H9 (cell line): ENCODE measurements at regions not wholly inside any gene's neighbourhood (a gene's known extent, or its start where the extent isn't known, plus 50 kb on each side); places are given as distances from the start of the nearest gene placed in this dataset.

Experiments used
- DNase-seq: peaks from one replicate; pipeline ENCODE4 v3.0.0-alpha.2; 2017
- H2AFZ ChIP-seq: one replicate; pipeline ENCODE4 v1.6.1; 2013; ENCODE audit warnings: mild to moderate bottlenecking, low read length, control low read depth, moderate library complexity
- H2AK5ac ChIP-seq: 2 replicates; pipeline ENCODE4 v1.6.1; 2013; ENCODE audit warnings: low read length, control low read depth, mixed read lengths; ENCODE audit not compliant: insufficient read length
- H2BK120ac ChIP-seq: one replicate; pipeline ENCODE4 v1.6.1; 2013; ENCODE audit warnings: low read depth, mild to moderate bottlenecking, low read length, control low read depth, inconsistent platforms; ENCODE audit not compliant: poor library complexity, severe bottlenecking
- H2BK12ac ChIP-seq: 2 replicates; pipeline ENCODE4 v1.6.1; 2013; ENCODE audit warnings: low read length, control low read depth, mixed read lengths, low read depth; ENCODE audit not compliant: insufficient read length
- H2BK15ac ChIP-seq: 2 replicates; pipeline ENCODE4 v1.6.1; 2013; ENCODE audit warnings: low read depth, low read length, control low read depth
- H2BK20ac ChIP-seq: one replicate; pipeline ENCODE4 v1.6.1; 2013; ENCODE audit warnings: low read depth, mild to moderate bottlenecking, low read length, control low read depth, inconsistent platforms; ENCODE audit not compliant: poor library complexity, severe bottlenecking
- H2BK5ac ChIP-seq: 2 replicates; pipeline ENCODE4 v1.6.1; 2013; ENCODE audit warnings: low read length, control low read depth, mixed read lengths; ENCODE audit not compliant: insufficient read length
- H3K14ac ChIP-seq: 2 replicates; pipeline ENCODE4 v1.6.1; 2013; ENCODE audit warnings: low read length, control low read depth; ENCODE audit not compliant: insufficient read depth
- H3K18ac ChIP-seq: 2 replicates; pipeline ENCODE4 v1.6.1; 2013; ENCODE audit warnings: low read depth, mild to moderate bottlenecking, mixed read lengths, low read length, control low read depth; ENCODE audit not compliant: insufficient read length
- H3K23ac ChIP-seq: 2 replicates; pipeline ENCODE4 v1.6.1; 2013; ENCODE audit warnings: low read length, control low read depth, mixed read lengths, low read depth; ENCODE audit not compliant: insufficient read length
- H3K23me2 ChIP-seq: 2 replicates; pipeline ENCODE4 v1.6.1; 2013; ENCODE audit warnings: low read depth, mild to moderate bottlenecking, mixed read lengths, low read length, control low read depth; ENCODE audit not compliant: insufficient read length, poor library complexity, severe bottlenecking
- H3K27ac ChIP-seq: 2 replicates; pipeline ENCODE4 v1.5.1; 2013; ENCODE audit warnings: low read length, control low read depth, mixed read lengths, low read depth; ENCODE audit not compliant: insufficient read length
- H3K27me3 ChIP-seq: 2 replicates; pipeline ENCODE4 v1.6.1; 2013; ENCODE audit warnings: low read length, control low read depth, inconsistent platforms; ENCODE audit not compliant: insufficient read depth
- H3K4ac ChIP-seq: 2 replicates; pipeline ENCODE4 v1.6.1; 2013; ENCODE audit warnings: low read depth, mild to moderate bottlenecking, control low read depth, inconsistent platforms, low read length, moderate library complexity
- H3K4me1 ChIP-seq: 2 replicates; pipeline ENCODE4 v1.6.1; 2013; ENCODE audit warnings: low read length, control low read depth, inconsistent platforms; ENCODE audit not compliant: insufficient read depth
- H3K4me2 ChIP-seq: 2 replicates; pipeline ENCODE4 v1.6.1; 2013; ENCODE audit warnings: low read length, control low read depth, mixed read lengths; ENCODE audit not compliant: insufficient read length, insufficient read depth
- H3K56ac ChIP-seq: 2 replicates; pipeline ENCODE4 v1.6.1; 2013; ENCODE audit warnings: low read depth, mild to moderate bottlenecking, mixed read lengths, low read length, control low read depth; ENCODE audit not compliant: insufficient read length
- H3K79me1 ChIP-seq: 2 replicates; pipeline ENCODE4 v1.6.1; 2013; ENCODE audit warnings: low read depth, mild to moderate bottlenecking, moderate library complexity, low read length, control low read depth, inconsistent platforms; ENCODE audit not compliant: insufficient read depth, poor library complexity, severe bottlenecking
- H3K79me2 ChIP-seq: 2 replicates; pipeline ENCODE4 v1.6.1; 2013; ENCODE audit warnings: low read length, control low read depth, inconsistent platforms; ENCODE audit not compliant: insufficient read depth
- H3K9ac ChIP-seq: 2 replicates; pipeline ENCODE4 v1.6.1; 2013; ENCODE audit warnings: low read length, control low read depth, mixed read lengths; ENCODE audit not compliant: insufficient read length; ENCODE audit errors: extremely low read depth
- H3K9me3 ChIP-seq: one replicate; pipeline ENCODE4 v1.6.1; 2013; ENCODE audit warnings: low read depth, low read length, inconsistent platforms; ENCODE audit not compliant: control insufficient read depth
- H3T11ph ChIP-seq: one replicate; pipeline ENCODE4 v1.6.1; 2013; ENCODE audit warnings: mild to moderate bottlenecking, low read length, control low read depth, inconsistent platforms
- H4K20me1 ChIP-seq: one replicate; pipeline ENCODE4 v1.6.1; 2013; ENCODE audit not compliant: control insufficient read depth, insufficient read length, insufficient read depth
- H4K5ac ChIP-seq: 2 replicates; pipeline ENCODE4 v1.6.1; 2013; ENCODE audit warnings: low read depth, mild to moderate bottlenecking, mixed read lengths, low read length, control low read depth; ENCODE audit not compliant: insufficient read length
- H4K8ac ChIP-seq: replicated peaks from 2 replicates; pipeline ENCODE4 v1.6.1; 2013; ENCODE audit warnings: low read length, control low read depth, mixed read lengths, low read depth; ENCODE audit not compliant: insufficient read length
- H4K91ac ChIP-seq: 2 replicates; pipeline ENCODE4 v1.6.1; 2013; ENCODE audit warnings: low read depth, mild to moderate bottlenecking, moderate library complexity, mixed read lengths, low read length, control low read depth; ENCODE audit not compliant: insufficient read length
- H3K27ac Mint-ChIP-seq, 3 experiments: 2 replicates in 2 of 3; 3 replicates in 1 of 3; pipeline ENCODE4 v1.8.0; 2020 to 2021; ENCODE audit warnings: mixed read lengths in 3 of 3, mild to moderate bottlenecking in 1 of 3, moderate library complexity in 1 of 3
- H3K27me3 Mint-ChIP-seq: 2 replicates; pipeline ENCODE4 v1.8.0; 2021; ENCODE audit warnings: low read depth, mild to moderate bottlenecking, moderate library complexity, mixed read lengths
- H3K36me3 Mint-ChIP-seq, 3 experiments: 2 replicates in 2 of 3; 3 replicates in 1 of 3; pipeline ENCODE4 v1.8.0; 2020 to 2021; ENCODE audit warnings: low read depth in 3 of 3, mixed read lengths in 3 of 3; ENCODE audit not compliant: insufficient read depth in 1 of 3
- H3K4me1 Mint-ChIP-seq, 2 experiments: 2 replicates each; pipeline ENCODE4 v1.8.0; 2020; ENCODE audit warnings: mixed read lengths in 2 of 2
- H3K4me3 Mint-ChIP-seq, 2 experiments: 2 replicates in 1 of 2; 3 replicates in 1 of 2; pipeline ENCODE4 v1.8.0; 2020 to 2021; ENCODE audit warnings: mild to moderate bottlenecking in 2 of 2, mixed read lengths in 2 of 2, moderate library complexity in 1 of 2
- H3K9me3 Mint-ChIP-seq, 2 experiments: 2 replicates in 1 of 2; 3 replicates in 1 of 2; pipeline ENCODE4 v1.8.0; 2020; ENCODE audit warnings: mild to moderate bottlenecking in 2 of 2, mixed read lengths in 2 of 2, moderate library complexity in 1 of 2
- WGBS: extraction: QIAGEN DNeasy Blood & Tissue Kit; methylation state at CpG from one replicate; pipeline ENCODE4 v1.1.7; 2013; ENCODE audit warnings: missing lambda C conversion rate, low lambda C conversion rate, mixed read lengths; ENCODE audit not compliant: insufficient read length; ENCODE audit errors: extremely low coverage; 5-methylcytosine and 5-hydroxymethylcytosine counted together
- TF ChIP-seq, protein P1 (sequence below): fragments of 200-600 bp; sonication (generic); conservative IDR thresholded peaks from 3 replicates; pipeline ENCODE4 v1.8.0; 2021; ENCODE audit warnings: antibody characterized with exemption, mild to moderate bottlenecking

DNA sequence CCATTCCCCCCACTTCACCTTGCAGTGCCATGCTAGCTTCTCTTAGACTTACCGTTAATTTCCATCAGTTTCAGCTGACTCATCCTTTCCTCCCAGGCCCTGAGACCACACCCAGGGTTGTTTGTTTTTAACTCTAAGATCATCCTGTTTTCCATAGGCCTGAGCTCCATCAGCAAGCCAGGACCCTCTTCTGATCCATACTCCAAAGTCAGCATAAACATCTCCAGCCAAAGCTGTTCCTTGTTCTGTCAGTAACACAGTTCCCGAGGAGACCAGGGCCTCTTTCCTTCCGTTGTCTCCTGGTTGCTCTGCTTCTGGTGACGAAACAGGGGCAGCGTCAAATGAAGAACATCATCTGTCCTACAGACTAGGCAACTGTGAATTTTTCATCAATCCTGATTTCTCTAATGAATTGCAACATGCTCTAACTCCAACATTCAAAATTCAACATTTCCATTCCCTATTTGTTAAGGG is 83.8 kb upstream of the HNF1B start:
- H4K20me1 ChIP-seq: no peaks in the 10 kb centered on the region
- no peaks in the 10 kb centered on the region for H3K36me3 Mint-ChIP-seq
- H3K18ac ChIP-seq: no peak overlapping the region
- no CpG with 5 or more reads among the region's 5 CpGs for WGBS
- no peaks in the 10 kb centered on the region; the same call in 1 of the 2 replicates for H3K27me3 Mint-ChIP-seq
- no peaks in the 10 kb centered on the region for H3K79me2 ChIP-seq
- no peak overlapping the region for H3K4ac ChIP-seq
- no peaks in the 10 kb centered on the region for H3K9me3 Mint-ChIP-seq
- peaks cover 21 to 26% of the 10 kb centered on the region in 2 experiments for H3K4me1 Mint-ChIP-seq
- no peak overlapping the region for H2BK20ac ChIP-seq
- H2BK12ac ChIP-seq: no peak overlapping the region
- no peak overlapping the region for H3K14ac ChIP-seq
- no peak overlapping the region for H3T11ph ChIP-seq
- H3K79me1 ChIP-seq: no peaks in the 10 kb centered on the region
- H3K4me3 Mint-ChIP-seq: no peak overlapping the region
- H3K56ac ChIP-seq: no peak overlapping the region
- no peak overlapping the region for H4K5ac ChIP-seq
- H3K27me3 ChIP-seq: no peaks in the 10 kb centered on the region
- no peak overlapping the region for H2AFZ ChIP-seq
- DNase-seq: no peak
- no peak overlapping the region for H4K8ac ChIP-seq
- TF ChIP-seq, protein P1, sequence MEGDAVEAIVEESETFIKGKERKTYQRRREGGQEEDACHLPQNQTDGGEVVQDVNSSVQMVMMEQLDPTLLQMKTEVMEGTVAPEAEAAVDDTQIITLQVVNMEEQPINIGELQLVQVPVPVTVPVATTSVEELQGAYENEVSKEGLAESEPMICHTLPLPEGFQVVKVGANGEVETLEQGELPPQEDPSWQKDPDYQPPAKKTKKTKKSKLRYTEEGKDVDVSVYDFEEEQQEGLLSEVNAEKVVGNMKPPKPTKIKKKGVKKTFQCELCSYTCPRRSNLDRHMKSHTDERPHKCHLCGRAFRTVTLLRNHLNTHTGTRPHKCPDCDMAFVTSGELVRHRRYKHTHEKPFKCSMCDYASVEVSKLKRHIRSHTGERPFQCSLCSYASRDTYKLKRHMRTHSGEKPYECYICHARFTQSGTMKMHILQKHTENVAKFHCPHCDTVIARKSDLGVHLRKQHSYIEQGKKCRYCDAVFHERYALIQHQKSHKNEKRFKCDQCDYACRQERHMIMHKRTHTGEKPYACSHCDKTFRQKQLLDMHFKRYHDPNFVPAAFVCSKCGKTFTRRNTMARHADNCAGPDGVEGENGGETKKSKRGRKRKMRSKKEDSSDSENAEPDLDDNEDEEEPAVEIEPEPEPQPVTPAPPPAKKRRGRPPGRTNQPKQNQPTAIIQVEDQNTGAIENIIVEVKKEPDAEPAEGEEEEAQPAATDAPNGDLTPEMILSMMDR: no peak
- no peaks in the 10 kb centered on the region for H3K23me2 ChIP-seq
- H3K27ac ChIP-seq: no peak overlapping the region
- H3K27ac Mint-ChIP-seq: no peak overlapping the region
- H4K91ac ChIP-seq: no peak overlapping the region
- peaks cover 2% of the 10 kb centered on the region; the same call in 1 of the 2 replicates for H3K4me1 ChIP-seq
- no peak overlapping the region for H3K9ac ChIP-seq
- no peak overlapping the region for H3K4me2 ChIP-seq
- no peak overlapping the region for H3K23ac ChIP-seq
- H2BK120ac ChIP-seq: no peak overlapping the region
- no peaks in the 10 kb centered on the region for H3K9me3 ChIP-seq
- H2AK5ac ChIP-seq: no peak overlapping the region
- no peak overlapping the region for H2BK15ac ChIP-seq
- H2BK5ac ChIP-seq: no peak overlapping the region
